ENCODE measurements at regions not wholly inside any gene's neighbourhood (a gene's known extent, or its start where the extent isn't known, plus 50 kb on each side); places are given as distances from the start of the nearest gene placed in this dataset.

DNA sequence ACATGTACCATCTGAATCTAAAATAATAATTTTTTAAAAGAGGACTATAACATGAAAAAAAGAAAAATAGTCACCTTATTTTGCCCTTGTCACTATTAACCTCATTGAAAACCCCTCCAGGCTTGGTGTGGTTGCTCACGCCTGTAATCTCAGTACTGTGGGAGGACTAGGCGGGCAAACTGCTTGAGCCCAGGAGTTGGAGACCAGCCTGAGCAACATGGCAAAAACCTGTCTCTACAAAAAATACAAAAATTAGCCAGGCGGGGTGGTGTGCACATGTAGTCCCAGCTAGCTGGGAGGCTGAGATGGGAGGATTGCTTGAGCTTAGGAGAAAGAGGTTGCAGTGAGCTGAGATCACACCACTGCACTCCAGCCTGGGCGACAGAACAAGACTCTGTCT lies 126.3 kb upstream of the KRAS start:
- in situ Hi-C loops (cut with HindIII; ENCODE audit: low sequenced_read_pairs): no loop called here
- no peak overlapping the region for H3K4me3 ChIP-seq (ENCODE audit: low read depth, low read length)
- no peak for TF ChIP-seq CTCF (IDR thresholded peaks at IDR 0.05; ENCODE audit: low read depth, low read length)
- DNase-seq (ENCODE audit: low read depth, low spot score): no peak

- no peak overlapping the region for H3K4me3 ChIP-seq (ENCODE audit: low read depth, low read length)
- no peak for DNase-seq (ENCODE audit: low read depth, low spot score)
- TF ChIP-seq CTCF (IDR thresholded peaks at IDR 0.05; ENCODE audit: low read depth, low read length): no peak
- in situ Hi-C loops (cut with HindIII; ENCODE audit: low sequenced_read_pairs): no loop called here
Measured at GRCh38 chr12:25376407-25376806, 125.7 kb upstream of the KRAS start.

DNA sequence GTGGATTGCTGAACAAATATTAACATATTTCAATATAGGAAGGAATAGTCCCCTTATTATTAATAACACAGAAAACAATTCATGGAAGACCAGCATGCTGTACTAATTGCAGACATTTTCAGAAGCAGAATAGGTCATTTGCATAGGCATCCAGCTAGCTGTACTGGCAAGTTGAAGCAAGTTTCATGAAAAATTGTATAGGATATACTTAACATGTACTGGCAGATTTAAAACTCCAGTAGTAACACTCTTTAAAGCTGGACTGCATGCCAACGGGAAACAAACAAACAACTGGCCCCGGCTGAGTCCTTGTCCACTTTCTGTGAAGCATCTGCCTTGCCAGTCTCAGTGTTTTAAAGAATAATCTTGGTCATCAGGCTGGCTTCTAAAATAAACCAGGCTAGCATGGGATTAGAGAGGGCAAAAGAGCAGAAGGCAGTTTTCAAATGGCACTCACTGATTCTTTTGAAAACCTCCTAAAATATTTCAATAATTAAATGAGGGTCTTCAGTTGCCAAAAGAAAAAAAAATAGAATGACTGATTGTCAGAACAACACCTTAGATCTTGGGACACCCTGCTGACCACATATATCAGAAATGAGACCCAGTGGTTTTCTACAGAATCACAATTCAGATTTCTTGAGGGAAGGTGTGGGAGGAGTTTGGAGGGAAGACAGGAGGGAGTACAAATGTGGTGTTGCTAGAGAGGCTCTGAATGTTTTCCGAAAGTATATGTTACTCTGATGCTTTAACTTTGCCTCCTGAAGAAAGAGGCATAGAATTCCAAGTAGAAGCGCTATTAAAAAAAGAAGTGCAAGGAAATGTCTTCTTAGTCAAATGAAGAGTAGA lies 122.5 kb upstream of the KRAS start:
- in situ Hi-C loops (cut with HindIII; ENCODE audit: low sequenced_read_pairs): no loop called here

DNA sequence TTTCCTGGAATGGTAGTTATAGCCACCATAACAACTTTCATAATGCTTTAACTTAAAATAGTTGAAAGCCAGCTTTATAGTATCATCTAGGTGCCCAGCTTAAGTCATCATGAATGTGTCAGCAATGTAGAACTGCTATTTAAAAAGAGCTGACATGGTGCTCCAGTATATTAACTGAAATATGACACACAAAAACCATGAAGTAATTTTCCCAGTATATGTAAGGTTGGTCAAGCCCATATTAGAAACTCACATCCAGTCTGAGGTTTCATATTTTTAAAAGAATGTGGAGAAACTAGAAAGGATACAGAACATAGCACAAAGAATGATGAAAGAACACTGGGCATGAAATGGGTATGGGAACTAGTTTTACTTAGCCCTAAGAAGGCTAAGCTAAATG lies 121.3 kb upstream of the KRAS start:
- no peak for DNase-seq (ENCODE audit: low read depth, low spot score)
- in situ Hi-C loops (cut with HindIII; ENCODE audit: low sequenced_read_pairs): no loop called here
- no peak for TF ChIP-seq CTCF (IDR thresholded peaks at IDR 0.05; ENCODE audit: low read depth, low read length)
- H3K4me3 ChIP-seq (ENCODE audit: low read depth, low read length): no peak overlapping the region

More for the DNA sequence above, 122.5 kb upstream of the KRAS start:
- no peak for DNase-seq (ENCODE audit: low read depth, low spot score)
- H3K4me3 ChIP-seq (ENCODE audit: low read depth, low read length): no peak overlapping the region
- TF ChIP-seq CTCF (IDR thresholded peaks at IDR 0.05; ENCODE audit: low read depth, low read length): no peak

DNA sequence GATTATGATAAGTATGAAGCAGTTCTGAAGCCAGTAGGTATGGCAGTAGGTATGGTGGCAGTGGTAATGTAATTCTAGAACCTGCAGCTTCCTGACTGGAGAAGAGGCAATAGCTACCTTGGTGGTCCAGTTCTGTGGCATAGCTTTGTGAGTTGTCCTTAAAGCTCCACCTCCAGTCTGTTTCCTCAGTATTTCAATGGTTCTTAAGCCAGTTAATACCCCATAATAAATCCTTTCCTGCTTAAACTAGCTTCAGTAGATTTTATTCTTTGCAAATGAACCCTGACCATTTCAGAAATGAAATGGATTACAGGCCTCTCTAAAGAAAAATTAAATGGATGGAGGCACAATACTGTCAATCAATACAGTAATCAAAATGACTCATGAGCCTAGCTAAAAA lies 117.8 kb upstream of the KRAS start:
- no peak for TF ChIP-seq CTCF (IDR thresholded peaks at IDR 0.05; ENCODE audit: low read depth, low read length)
- in situ Hi-C loops (cut with HindIII; ENCODE audit: low sequenced_read_pairs): no loop called here
- no peak for DNase-seq (ENCODE audit: low read depth, low spot score)
- no peak overlapping the region for H3K4me3 ChIP-seq (ENCODE audit: low read depth, low read length)

- TF ChIP-seq CTCF (IDR thresholded peaks at IDR 0.05; ENCODE audit: low read depth, low read length): no peak
- H3K4me3 ChIP-seq (ENCODE audit: low read depth, low read length): no peak overlapping the region
- no peak for DNase-seq (ENCODE audit: low read depth, low spot score)
- in situ Hi-C loops (cut with HindIII; ENCODE audit: low sequenced_read_pairs): no loop called here
Measured at GRCh38 chr12:25366122-25366521, 115.4 kb upstream of the KRAS start.

Measured in astrocyte of the spinal cord (primary cell).